Right lobe of liver (tissue), 4 donors: ENCODE measurements at regions not wholly inside any gene's neighbourhood (a gene's known extent, or its start where the extent isn't known, plus 50 kb on each side); places are given as distances from the start of the nearest gene placed in this dataset.

Experiments
- CTCF ChIP-seq, 4 donors: fragments of 200-600 bp in 3 of 4; fragments of 450-650 bp in 1 of 4; IDR thresholded peaks; one replicate each; pipeline versions ENCODE4 v1.5.1 to v1.8.0; 2016 to 2022; ENCODE audit warnings: antibody characterized with exemption in 4 of 4, mild to moderate bottlenecking in 2 of 4
- POLR2A ChIP-seq: fragments of 450-650 bp; IDR thresholded peaks from one replicate; pipeline ENCODE4 v1.6.1; 2017; ENCODE audit warnings: antibody characterized with exemption, mild to moderate bottlenecking
- donor health status: DM: no; HTN: no; CAD: no.
- donor health status: DM: no; HTN: no; CAD: no.
- donor health status: DM: no; HTN: yes; CAD: no.

GRCh38 chr10:107749235-107749634 is 584.7 kb upstream of the SORCS1 start:
- TF ChIP-seq CTCF (IDR thresholded peaks at IDR 0.05) (no peak), POLR2A (no peak)
